H4 (cell line): ENCODE measurements at regions not wholly inside any gene's neighbourhood (a gene's known extent, or its start where the extent isn't known, plus 50 kb on each side); places are given as distances from the start of the nearest gene placed in this dataset.

Experiments used
- DNase-seq: peaks from one replicate; pipeline ENCODE4 v3.0.0-alpha.2; 2015; ENCODE audit warnings: low spot score

DNA sequence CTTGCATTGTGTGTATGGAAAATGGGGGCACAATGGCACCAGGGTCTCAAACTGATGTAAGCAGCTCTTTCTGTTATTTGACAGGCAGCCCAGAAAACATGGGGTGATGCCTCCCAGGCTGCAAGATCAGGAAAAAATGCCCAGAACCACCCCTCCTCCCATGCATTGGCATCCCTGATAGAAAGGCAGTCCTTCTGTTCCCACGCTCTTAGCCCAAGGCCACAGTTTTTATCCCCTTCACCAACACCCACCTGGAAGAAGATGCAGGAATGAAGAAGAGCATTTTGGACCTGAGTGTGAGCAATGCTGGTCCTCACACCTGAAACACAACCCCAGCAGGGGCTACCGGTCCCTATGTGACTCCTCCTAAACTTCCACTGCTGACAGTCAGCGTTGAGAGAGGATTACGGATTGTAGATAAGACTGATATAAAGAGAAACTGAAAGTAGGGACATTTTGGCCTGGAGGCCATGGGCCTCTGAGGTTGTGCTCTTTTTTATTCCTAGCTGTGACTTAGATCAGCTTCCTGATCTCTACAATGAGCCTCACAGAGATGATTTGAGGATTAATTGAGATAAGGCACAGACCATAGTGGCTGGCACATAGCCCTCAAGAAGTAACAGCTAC, 386.0 kb upstream of the ATP5MC3 start:
- DNase-seq: peak; percentile 28

DNA sequence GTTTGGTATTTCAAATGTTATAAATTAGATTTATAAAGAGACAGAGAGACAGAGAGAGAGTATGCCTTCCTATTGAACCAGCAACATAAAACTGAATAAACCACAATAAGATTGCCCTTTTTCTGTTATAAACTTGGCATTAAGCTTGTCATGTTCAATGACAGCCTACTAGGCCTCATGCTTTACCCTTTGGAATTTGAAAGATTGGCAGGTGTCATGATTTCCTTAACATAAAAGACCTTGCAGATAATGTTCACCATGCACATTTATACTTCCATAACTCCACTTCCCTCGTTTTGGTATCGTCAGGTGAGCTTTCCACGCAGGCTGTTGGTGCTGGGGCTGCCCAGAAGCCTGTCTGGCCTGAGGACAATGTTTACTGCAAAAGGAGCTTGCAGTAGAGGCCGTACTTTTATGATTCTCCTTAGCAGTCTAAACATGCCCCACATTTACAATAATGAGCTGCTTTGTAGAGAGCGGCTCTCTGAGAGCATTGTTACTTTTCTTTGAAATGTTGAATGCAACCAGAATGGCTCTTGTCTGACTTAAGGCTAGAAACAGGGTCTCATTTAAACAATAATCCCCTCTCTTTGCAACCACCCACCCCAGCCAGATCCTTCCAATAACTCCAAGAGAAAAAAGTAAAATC, 379.1 kb upstream of the ATP5MC3 start:
- no peak for DNase-seq

DNA sequence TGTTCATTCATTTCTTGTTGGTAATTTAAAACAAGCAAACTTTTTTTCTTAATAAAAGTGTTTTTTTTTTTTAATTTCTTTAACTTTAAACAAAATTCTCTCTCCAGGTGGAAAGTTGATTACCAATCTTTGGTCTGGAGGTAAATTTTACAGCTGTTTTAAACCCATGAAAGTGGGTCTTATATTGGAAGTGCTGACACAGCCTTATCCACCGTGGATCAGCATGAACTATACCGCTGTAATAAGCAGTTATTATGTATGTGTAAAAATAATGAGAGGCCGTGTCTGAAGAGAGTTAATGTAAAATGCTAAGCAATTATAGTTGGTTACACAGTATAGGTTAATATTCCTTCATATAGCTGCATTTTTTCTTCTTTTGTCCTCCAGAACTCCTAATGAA, 378.1 kb upstream of the ATP5MC3 start:
- DNase-seq: no peak

DNA sequence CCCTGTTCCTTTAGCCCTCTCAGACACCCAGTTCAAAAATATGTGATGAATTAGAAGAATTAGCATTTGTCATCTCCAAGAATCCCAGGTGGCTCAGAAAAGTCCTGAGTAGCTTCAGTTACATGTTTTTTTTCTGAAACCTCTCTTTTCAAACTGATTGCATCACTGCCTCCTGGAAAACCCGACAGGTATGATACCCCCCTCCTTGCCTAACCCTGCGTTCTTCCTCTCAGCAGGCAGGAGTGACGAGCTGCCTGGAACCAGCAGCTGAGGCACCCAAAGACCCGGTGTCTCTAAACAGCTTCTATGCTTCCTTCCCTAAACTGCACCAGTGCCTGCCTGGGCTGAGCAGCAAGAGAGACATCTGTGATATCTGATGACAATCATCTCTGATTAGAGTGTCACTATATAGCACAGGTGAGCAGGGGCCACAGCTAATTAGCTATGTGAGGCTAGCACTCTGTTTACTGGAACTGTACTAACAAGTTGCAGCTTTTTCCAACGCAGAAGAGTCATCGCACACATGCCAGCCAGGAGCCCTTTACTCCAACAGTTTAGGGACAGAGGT, 376.4 kb upstream of the ATP5MC3 start:
- no peak for DNase-seq

DNA sequence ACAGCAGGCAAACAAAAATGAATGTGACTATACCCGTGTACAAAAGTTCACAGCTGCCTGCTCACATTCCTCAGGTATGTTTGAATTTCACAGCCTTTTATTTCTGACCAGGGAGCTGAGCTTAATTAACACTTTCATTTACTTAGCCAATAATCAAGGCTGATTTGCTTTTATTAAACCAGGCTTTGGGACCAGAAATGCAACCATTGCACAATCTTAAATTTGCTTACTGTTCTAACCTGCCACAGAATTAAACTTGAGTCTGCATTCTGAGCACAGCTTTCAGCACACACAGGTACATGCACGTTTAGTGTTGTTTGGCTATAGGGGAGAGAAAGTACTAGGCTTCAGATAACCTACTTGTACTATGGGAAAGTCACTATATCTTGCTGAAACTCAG, 372.4 kb upstream of the ATP5MC3 start:
- DNase-seq: no peak

DNA sequence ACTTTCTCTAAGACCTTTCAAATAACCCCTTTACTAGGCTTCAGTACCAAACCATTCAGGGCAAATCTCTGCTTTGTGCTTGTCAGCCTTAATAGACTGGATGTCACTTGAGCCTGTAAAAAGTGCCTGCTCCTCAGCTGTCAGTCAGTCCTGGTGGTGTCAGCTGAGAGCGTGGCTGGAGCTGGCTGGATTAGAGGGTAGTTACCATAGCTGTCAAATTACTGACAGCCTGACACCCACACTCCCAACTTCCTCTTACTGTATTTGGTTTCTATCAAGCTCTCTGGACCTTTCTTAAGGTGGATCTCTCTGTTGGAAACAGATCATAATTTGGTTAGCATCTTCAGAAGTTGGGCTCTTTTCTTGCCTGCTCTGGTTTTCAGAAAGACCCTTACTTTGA, 371.4 kb upstream of the ATP5MC3 start:
- DNase-seq: no peak

DNA sequence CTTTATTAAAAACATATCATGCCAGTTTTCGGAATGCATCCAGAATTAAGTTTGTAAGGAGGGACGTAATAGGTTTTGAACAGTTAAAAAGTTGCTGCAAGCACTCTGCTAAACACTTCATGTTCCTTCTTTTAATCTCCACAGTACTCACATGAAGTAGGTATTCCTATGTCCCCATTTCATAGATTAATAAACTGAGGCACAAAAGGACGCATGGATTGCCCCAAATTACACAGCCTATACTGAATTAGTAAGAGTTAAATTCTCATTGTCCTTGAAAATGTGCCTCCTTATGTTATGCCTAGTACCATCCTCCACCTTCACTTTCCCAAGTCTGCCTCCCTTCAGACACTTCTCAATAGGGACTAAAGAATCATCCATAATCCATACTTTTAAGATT, 358.9 kb upstream of the ATP5MC3 start:
- DNase-seq: no peak

DNA sequence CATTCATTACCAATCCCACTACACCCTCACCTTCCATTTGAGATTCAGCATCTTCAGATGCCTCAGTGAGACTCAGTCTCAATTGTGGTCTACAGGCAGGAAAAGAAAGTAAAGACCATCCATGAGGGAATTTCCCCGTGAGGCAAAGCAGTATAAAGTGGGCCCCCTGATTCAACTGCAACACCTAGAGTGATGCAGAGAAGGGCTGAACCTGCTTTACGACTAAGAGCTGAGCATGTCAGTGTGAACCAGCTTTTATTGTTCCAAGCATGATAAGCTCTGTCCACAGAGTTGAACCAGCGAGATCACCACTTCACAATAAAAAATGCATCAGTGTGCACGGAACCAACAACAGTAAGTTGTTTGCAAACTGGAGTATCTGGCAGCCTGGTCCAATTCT, 357.6 kb upstream of the ATP5MC3 start:
- no peak for DNase-seq

DNA sequence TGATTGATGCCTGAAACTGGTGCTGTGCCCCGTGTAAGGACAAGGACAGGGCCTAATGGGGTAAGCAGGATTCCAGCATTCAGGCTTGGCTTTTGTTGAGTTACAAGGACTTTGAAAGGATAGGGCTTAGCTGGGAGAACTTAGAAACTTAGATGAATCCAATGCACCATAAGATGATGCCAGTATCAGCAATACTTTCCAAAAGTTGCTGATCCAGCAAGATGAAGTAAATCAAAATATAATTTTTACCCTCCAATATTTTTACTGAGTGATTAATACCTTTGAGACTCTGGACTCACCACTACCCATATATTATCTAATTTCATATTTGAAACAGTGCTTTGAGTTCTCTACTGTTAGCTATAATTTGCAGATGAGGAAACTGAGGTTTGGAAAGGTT, 354.5 kb upstream of the ATP5MC3 start:
- DNase-seq: no peak

DNA sequence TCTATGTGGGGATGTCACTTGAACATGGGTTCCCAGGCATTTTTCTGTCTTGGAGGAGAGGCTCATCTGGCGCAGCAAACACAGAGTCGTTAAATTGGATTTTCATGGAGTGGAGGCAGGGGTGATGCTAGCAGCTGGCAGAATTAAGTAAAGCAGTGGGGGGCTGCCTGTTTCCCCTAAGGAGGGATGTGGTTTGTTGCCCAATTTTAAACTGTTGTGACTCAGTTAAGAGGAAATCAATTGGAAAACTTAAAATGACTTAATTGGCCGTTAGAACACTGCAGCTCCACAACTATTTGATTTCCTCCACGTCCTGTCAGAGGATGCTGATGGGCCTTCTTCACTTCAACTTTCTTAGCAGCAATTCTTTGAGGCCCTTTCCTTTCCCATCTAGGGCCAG, 354.1 kb upstream of the ATP5MC3 start:
- DNase-seq: no peak

DNA sequence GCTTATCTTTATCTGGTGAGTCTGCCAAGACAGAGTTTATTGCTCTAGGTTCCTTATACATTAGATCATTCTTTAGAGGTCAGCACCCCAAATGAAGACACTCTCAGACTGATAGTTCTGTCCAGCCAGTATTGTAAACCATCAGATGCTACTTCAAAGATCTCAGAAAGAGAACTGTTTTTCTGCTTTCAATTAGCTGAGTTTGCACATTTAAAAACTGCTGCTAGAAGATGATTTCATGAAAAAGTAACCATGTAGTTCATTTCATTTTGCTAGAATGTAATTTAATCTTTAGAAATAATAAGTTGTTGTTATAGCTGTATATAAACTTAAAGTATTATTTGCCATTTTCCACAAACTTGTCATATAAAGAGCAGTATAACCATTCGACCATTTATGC, 344.5 kb upstream of the ATP5MC3 start:
- no peak for DNase-seq

DNA sequence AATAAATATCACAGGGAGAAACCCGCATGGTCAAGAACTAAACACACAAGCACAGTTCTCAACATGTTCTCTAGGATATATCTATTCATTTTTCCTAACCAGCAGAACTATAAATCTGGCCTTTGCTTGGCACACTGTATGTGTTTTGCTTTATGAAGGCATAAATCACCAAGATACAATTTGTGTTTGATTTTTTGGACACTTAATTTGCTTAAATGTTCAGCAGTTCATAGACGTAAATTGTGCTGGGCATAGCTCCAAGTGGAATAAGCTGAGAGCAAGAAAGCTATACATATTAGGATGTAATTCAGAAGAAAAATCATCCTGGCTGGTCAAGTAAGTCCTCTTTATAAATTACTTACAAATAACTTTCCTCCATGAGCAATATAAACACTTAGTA, 341.5 kb upstream of the ATP5MC3 start:
- no peak for DNase-seq

DNA sequence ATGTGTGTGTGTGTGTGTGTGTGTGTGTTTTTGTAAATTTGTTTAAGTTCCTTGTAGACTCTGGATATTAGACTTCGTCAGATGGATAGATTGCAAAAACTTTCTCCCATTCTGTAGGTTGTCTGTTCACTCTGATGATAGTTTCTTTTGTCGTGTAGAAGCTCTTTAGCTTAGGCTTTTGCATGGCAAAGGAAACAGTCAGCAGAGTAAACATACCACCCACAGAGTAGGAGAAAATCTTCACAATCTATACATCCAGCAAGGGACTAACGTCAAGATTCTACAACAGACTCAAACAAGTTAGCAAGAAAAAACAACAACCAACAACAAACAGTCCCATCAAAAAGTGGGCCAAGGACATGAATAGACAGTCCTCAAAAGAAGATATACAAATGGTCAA, 336.7 kb upstream of the ATP5MC3 start:
- DNase-seq: no peak

DNA sequence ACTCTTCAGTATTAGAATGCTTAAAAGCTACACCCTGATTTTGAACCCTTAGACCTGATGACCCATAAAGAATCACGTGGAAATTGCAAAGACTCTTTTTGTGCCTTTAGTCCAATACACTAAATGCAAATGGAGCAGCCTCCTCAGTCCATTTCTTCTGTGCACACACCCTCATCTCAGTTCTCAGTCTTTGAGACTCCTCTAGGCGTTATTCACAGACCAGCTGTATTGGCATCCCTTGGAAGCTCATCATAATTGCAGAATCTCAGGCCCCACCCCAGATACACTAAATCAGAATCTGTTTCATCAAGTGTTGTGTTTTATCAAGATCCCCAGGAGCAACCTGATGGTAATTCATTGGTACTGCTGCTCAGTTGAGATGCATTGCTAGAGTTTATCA, 335.0 kb upstream of the ATP5MC3 start:
- DNase-seq: no peak

DNA sequence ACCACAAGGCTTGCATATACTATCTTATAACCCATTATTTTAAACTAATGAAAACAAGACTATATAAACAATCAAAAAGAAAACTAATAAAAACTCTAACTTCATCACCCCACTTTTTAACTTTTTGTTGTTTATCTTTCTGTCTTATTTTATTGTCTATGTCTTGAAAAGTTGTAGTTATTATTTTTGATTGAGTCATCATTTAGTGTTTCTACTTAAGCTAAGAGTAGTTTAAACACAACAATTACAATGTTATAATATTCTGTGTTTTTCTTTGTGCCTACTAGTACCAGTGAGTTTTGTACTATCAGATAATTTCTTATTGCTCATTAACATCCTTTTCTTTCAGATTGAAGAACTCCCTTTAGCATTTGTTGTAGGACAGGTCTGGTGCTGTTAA, 318.7 kb upstream of the ATP5MC3 start:
- no peak for DNase-seq

DNA sequence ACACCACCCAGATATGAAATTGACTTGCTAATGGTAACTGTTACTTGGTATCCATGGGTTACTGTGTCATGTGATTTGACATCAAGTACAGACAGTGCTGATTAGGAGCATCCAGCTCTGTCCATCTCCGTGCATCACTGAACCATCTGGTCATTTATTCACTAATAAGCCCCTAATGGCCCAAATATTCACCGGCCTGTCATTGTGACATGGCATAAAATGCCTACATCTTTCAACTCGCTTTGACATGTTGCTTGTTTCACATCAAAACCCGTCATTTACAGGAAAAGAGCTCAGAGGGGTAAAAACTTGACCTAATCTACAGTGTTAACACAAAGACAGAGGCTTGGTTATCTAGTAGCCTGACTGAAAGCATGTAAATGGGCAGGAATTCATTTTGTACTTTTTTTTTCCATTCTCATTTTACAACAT, 308.9 kb upstream of the ATP5MC3 start:
- DNase-seq: no peak

DNA sequence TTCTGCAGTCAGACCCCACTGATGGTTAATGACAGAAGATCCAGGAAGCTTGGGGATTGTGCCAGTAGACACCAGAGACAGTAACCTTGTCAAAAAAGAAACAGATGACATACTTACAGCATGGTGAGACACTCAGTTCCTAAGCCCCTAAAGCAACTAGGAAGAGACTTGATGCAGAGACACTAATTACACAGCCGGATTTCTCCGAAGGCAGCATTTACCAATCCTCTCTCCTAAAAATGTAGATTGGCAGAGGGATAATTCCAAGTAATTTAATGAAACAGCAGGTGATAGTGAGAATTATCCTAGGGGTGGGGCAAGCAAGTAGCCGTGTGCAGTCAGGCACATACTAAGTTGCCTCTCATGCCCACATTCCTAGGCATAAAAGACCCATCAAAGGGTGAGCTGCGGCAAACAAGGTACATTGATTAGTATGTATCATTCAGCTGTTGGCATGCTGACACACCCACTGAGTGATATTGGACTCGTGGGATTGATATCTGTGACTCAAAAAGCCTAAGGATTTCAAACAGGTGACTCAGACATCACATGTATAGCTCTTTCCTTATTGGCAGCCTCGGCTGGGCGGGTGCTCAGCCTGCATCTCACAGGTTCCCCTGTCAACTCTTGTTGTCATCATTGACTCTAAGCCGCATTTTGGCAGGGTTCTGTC, 296.7 kb upstream of the ATP5MC3 start:
- no peak for DNase-seq

DNA sequence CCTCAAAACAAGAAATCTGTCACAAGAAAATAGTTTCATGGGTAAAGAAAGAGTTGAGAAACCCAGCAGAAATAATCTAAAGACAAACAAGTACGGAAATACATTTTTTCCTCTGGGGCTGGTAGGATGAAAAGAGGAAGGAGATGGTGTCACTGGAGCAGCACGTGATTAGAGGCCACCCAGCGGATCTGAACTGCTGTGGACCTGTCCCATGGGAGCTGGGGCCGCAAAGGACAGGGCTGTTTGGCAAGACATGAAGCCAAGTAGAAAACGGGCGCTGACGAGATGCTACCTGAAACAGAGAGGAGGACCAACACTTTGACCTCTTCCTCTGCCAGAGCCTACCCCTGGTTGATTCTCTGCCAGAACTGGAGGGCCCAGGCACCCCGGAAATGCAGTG, 295.4 kb upstream of the ATP5MC3 start:
- DNase-seq: no peak

DNA sequence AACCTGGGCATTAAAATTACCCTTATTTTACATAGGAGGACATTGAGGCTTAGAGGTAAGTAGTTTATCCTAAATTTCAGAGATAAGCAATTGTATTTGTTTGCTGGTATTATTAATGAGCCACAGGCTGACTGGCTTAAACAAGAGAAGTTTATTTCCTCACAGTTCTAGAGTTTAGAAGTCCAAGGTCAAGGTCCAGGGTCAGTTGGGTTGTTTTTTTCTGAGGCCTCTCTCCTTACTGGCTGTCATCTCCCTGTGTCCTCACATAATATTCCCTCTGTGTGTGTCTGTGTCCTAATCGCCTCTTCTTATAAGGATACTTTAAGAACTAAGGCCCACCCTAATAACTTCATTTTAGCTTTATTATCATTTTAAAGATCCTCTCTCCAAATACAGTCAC, 294.9 kb upstream of the ATP5MC3 start:
- no peak for DNase-seq

DNA sequence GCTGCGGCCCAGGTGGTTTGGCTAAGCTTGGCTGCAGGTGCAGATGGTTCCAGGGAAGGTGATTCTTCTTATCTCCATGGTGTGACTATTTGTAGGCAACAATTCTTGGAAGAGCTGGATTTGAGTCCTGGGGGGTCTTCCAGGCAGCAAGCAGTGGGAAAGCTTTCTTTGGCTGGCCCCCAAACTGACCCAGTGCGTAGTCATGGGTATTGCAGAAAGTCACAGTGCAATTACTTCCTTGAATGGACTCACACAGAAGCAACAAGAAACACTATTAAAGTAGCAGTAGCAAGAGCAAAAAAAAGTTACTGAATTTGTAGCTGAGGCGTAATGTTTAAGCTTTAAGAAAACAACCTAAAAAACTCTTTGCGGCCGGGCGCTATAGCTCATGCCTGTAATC, 293.6 kb upstream of the ATP5MC3 start:
- DNase-seq: no peak

DNA sequence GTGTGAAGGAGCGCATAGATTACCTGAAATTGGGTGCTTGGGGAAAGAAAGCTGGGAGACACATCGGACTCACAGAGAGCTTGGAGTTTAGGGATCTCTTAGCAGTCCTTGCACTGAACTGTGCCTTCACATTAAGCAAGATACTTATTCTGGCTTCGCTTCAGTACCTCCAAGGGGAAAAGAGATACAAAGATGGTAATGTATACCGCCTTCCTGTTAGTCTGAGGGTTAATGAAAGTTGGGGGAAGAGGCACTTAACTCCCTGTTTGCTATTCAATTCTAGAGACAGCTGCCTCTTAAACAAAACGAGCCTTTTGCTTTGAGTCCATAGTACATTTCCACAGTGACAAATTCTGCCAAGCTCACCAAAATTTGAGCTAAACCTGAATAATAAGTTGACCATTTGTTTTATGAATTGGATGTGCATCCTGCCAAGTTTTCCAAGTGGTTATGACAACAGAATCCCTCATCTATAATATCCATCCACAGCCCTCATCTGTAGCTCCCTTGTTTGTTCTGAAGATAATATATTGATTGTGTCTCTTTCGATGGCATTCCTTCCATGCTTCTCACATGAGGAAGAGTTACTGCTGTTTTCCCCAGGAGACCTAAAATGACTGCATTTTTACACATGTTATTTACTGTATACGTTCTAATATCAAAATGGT, 287.1 kb upstream of the ATP5MC3 start:
- DNase-seq: no peak

DNA sequence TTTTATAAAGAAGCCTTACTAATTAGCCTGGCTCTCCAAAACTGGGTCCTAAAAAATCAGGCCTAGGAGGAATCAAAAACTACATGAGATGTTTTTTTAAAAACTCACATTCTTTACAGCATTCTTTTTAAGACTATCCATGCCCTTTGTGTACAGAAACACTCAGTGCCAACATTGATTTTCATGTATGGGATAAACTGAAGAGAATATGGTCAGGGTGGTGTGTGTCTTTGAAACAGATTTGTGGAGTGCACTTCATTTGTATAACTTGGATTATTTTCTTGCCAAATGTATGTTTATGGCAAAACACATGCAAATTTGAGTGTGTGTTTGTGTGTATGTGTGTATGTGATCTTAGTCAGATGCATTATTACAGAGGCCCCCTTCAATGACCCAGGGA, 283.6 kb upstream of the ATP5MC3 start:
- DNase-seq: no peak

DNA sequence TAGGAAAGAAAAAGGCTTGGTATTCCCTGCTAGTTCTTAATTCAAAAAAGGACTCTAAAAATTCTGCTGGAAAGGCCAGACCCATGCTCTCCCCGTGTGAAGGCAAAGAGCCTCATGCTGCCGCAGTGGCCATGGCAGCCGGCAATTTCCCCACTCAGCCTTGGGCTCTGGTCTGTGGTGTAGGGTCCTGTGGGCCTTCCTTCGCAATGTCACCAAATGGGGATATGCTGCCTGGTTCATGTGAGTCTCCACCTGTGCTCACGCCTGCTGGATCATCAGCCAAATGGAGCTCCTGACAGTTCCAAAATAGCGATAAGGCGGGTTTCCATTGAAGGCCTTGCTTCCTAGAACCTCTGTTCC, 282.8 kb upstream of the ATP5MC3 start:
- DNase-seq: no peak
